HFFc6 (cell line): ENCODE measurements at regions not wholly inside any gene's neighbourhood (a gene's known extent, or its start where the extent isn't known, plus 50 kb on each side); places are given as distances from the start of the nearest gene placed in this dataset.

Experiments used
- DNase-seq: peaks from one replicate; pipeline ENCODE4 v3.0.0-alpha.2; 2018
- H3K27ac Mint-ChIP-seq: 2 replicates; pipeline ENCODE4 v1.8.0; 2020; ENCODE audit warnings: mild to moderate bottlenecking, mixed read lengths
- H3K27me3 Mint-ChIP-seq: 2 replicates; pipeline ENCODE4 v1.8.0; 2021; ENCODE audit warnings: mild to moderate bottlenecking, moderate library complexity, mixed read lengths; ENCODE audit not compliant: insufficient read depth
- H3K36me3 Mint-ChIP-seq: 2 replicates; pipeline ENCODE4 v1.8.0; 2021; ENCODE audit warnings: low read depth, mixed read lengths
- H3K4me1 Mint-ChIP-seq: 2 replicates; pipeline ENCODE4 v1.8.0; 2020; ENCODE audit warnings: low read depth, mixed read lengths
- H3K4me3 Mint-ChIP-seq: 2 replicates; pipeline ENCODE4 v1.8.0; 2020; ENCODE audit warnings: mild to moderate bottlenecking, moderate library complexity, mixed read lengths
- H3K9me3 Mint-ChIP-seq: 2 replicates; pipeline ENCODE4 v1.8.0; 2020; ENCODE audit warnings: mild to moderate bottlenecking, mixed read lengths
- TF ChIP-seq, protein P1 (sequence below): fragments of 200-600 bp; sonication (generic); IDR thresholded peaks from 2 replicates; pipeline ENCODE4 v1.5.0; 2021; ENCODE audit warnings: antibody characterized with exemption, mild to moderate bottlenecking

DNA sequence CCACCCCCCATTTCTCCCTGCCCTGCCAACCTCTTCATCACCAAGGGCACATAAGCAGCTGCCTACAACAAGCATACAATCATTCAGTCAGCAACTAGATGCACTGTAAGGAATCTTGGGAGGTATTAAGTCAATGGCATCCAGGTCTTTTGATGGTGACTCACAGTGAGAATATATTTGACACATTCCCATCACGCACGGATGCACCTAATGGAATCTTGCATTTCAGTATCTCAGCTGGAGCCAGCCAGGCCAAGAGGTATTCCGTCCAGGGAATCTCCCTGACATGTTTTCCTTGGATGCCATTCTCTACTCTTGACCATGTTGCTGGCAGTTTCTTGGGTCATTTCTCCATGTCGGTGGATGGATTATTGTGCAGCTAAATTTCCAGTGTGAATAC lies 73.9 kb upstream of the CAPRIN2 start:
- no peak for DNase-seq
- TF ChIP-seq, protein P1, sequence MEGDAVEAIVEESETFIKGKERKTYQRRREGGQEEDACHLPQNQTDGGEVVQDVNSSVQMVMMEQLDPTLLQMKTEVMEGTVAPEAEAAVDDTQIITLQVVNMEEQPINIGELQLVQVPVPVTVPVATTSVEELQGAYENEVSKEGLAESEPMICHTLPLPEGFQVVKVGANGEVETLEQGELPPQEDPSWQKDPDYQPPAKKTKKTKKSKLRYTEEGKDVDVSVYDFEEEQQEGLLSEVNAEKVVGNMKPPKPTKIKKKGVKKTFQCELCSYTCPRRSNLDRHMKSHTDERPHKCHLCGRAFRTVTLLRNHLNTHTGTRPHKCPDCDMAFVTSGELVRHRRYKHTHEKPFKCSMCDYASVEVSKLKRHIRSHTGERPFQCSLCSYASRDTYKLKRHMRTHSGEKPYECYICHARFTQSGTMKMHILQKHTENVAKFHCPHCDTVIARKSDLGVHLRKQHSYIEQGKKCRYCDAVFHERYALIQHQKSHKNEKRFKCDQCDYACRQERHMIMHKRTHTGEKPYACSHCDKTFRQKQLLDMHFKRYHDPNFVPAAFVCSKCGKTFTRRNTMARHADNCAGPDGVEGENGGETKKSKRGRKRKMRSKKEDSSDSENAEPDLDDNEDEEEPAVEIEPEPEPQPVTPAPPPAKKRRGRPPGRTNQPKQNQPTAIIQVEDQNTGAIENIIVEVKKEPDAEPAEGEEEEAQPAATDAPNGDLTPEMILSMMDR, result no peak
- Mint-ChIP-seq H3K4me1 (no peaks in the 10 kb centered on the region), H3K9me3 (no peaks in the 10 kb centered on the region), H3K27ac (no peak overlapping the region), H3K36me3 (no peaks in the 10 kb centered on the region), H3K27me3 (peaks cover 26% of the 10 kb centered on the region), H3K4me3 (no peak overlapping the region)

- Mint-ChIP-seq H3K36me3 (no peaks in the 10 kb centered on the region), H3K9me3 (no peaks in the 10 kb centered on the region), H3K27ac (no peak overlapping the region), H3K4me3 (no peak overlapping the region), H3K4me1 (no peaks in the 10 kb centered on the region), H3K27me3 (peaks cover 30% of the 10 kb centered on the region)
- TF ChIP-seq, protein P1, result no peak
- DNase-seq, result no peak
Observed at GRCh38 chr12:30827101-30828066, 72.6 kb upstream of the CAPRIN2 start.

- Mint-ChIP-seq H3K36me3 (no peaks in the 10 kb centered on the region), H3K4me1 (no peaks in the 10 kb centered on the region), H3K4me3 (no peak overlapping the region)
Observed at GRCh38 chr12:30826276-30826675, 71.5 kb upstream of the CAPRIN2 start.

GRCh38 chr12:30825341-30825740 lies 70.6 kb upstream of the CAPRIN2 start:
- H3K9me3 Mint-ChIP-seq, result no peaks in the 10 kb centered on the region
- no peaks in the 10 kb centered on the region for H3K36me3 Mint-ChIP-seq

More at GRCh38 chr12:30826276-30826675, 71.5 kb upstream of the CAPRIN2 start:
- Mint-ChIP-seq H3K27ac (no peak overlapping the region), H3K9me3 (no peaks in the 10 kb centered on the region), H3K27me3 (peaks cover 28% of the 10 kb centered on the region)
- TF ChIP-seq, protein P1, result no peak
- DNase-seq, result no peak

DNA sequence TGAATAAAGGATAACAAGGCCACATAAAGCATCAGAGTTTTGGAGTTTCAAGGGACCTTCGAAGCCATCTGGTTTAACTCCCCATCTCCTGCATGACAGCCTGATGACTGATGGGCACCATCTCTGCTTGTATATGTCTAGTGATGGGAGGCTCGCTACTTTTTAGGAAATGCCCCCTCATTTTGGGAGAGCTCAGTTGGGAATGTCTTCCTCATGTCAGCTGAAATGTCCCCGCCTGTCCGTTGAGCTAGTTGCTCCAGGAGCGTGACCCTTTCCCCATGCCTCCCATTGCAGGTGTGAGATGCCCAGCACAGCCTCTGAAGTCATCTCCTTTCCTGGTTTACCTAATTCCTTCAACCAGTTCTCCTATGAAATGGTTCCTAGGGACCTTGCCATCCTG lies 69.6 kb upstream of the CAPRIN2 start:
- Mint-ChIP-seq H3K27me3 (peaks cover 42% of the 10 kb centered on the region), H3K4me3 (no peak overlapping the region), H3K4me1 (no peaks in the 10 kb centered on the region), H3K27ac (no peak overlapping the region), H3K36me3 (no peaks in the 10 kb centered on the region), H3K9me3 (no peaks in the 10 kb centered on the region)
- TF ChIP-seq, protein P1, result no peak
- no peak for DNase-seq

More at GRCh38 chr12:30825341-30825740, 70.6 kb upstream of the CAPRIN2 start:
- DNase-seq, result no peak
- H3K4me3 Mint-ChIP-seq, result no peak overlapping the region
- no peaks in the 10 kb centered on the region for H3K4me1 Mint-ChIP-seq
- TF ChIP-seq, protein P1, result no peak
- H3K27me3 Mint-ChIP-seq, result peaks cover 33% of the 10 kb centered on the region
- no peak overlapping the region for H3K27ac Mint-ChIP-seq
